ENCODE measurements at regions not wholly inside any gene's neighbourhood (a gene's known extent, or its start where the extent isn't known, plus 50 kb on each side); places are given as distances from the start of the nearest gene placed in this dataset.

- H3K36me3 ChIP-seq (ENCODE audit: insufficient read depth, low read length), result no peaks in the 10 kb centered on the region
- TF ChIP-seq CTCF (conservative IDR thresholded peaks at IDR 0.05; ENCODE audit: low read length) (no peak), EZH2phosphoT487 (IDR thresholded peaks at IDR 0.05; ENCODE audit: borderline replicate concordance) (no peak)
These were observed 79.4 kb downstream of the S1PR1 start for GRCh38 chr1:101316256-101316655.

GRCh38 chr1:101316799-101317198 lies 80.0 kb downstream of the S1PR1 start:
- H3K4me2 ChIP-seq (ENCODE audit: low read depth, low read length, poor library complexity, severe bottlenecking), result no peak overlapping the region
- no peak overlapping the region for H2AFZ ChIP-seq (ENCODE audit: low read length)
- H3K9me3 ChIP-seq (ENCODE audit: insufficient read depth, low read depth, low read length), result no peaks in the 10 kb centered on the region
- no peak overlapping the region for H3K9ac ChIP-seq (ENCODE audit: low read depth, low read length, poor library complexity, severe bottlenecking)
- H3K4me1 ChIP-seq (ENCODE audit: insufficient read depth, low read length, poor library complexity, severe bottlenecking), result peaks cover 51% of the 10 kb centered on the region
- H3K79me2 ChIP-seq (ENCODE audit: insufficient read depth, low read length), result peaks cover 8% of the 10 kb centered on the region; the same call in 1 of the 2 replicates
- H3K27me3 ChIP-seq (ENCODE audit: insufficient read depth, low read length, poor library complexity, severe bottlenecking), result no peaks in the 10 kb centered on the region
- no peaks in the 10 kb centered on the region for H3K36me3 ChIP-seq (ENCODE audit: insufficient read depth, low read length)
- H3K9me2 ChIP-seq (replicated peaks; ENCODE audit: low read depth, low read length), result no peaks in the 10 kb centered on the region
- TF ChIP-seq CTCF (conservative IDR thresholded peaks at IDR 0.05; ENCODE audit: low read length) (no peak), EZH2phosphoT487 (IDR thresholded peaks at IDR 0.05; ENCODE audit: borderline replicate concordance) (no peak)
- H4K20me1 ChIP-seq (ENCODE audit: insufficient read depth, low read length, poor library complexity, severe bottlenecking), result no peaks in the 10 kb centered on the region
- H3K4me3 ChIP-seq (ENCODE audit: low read length, poor library complexity, severe bottlenecking), result no peak overlapping the region
- H3F3A ChIP-seq (ENCODE audit: low read depth), result no peaks in the 10 kb centered on the region

More at GRCh38 chr1:101316256-101316655, 79.4 kb downstream of the S1PR1 start:
- no peaks in the 10 kb centered on the region for H3K27me3 ChIP-seq (ENCODE audit: insufficient read depth, low read length, poor library complexity, severe bottlenecking)
- no peak overlapping the region for H3K4me3 ChIP-seq (ENCODE audit: low read length, poor library complexity, severe bottlenecking)
- H3K79me2 ChIP-seq (ENCODE audit: insufficient read depth, low read length), result peaks cover 8% of the 10 kb centered on the region; the same call in 1 of the 2 replicates
- no peaks in the 10 kb centered on the region for H4K20me1 ChIP-seq (ENCODE audit: insufficient read depth, low read length, poor library complexity, severe bottlenecking)
- H3K4me1 ChIP-seq (ENCODE audit: insufficient read depth, low read length, poor library complexity, severe bottlenecking), result peaks cover 56% of the 10 kb centered on the region
- H3K9me3 ChIP-seq (ENCODE audit: insufficient read depth, low read depth, low read length), result no peaks in the 10 kb centered on the region
- H2AFZ ChIP-seq (ENCODE audit: low read length), result no peak overlapping the region
- no peak overlapping the region for H3K9ac ChIP-seq (ENCODE audit: low read depth, low read length, poor library complexity, severe bottlenecking)
- H3F3A ChIP-seq (ENCODE audit: low read depth), result 0 out of 2 replicates have a peak, but pooled peaks cover 1% of the 10 kb centered on the region
- H3K9me2 ChIP-seq (replicated peaks; ENCODE audit: low read depth, low read length), result no peaks in the 10 kb centered on the region
- H3K4me2 ChIP-seq (ENCODE audit: low read depth, low read length, poor library complexity, severe bottlenecking), result no peak overlapping the region

- Histone ChIP-seq H3K79me2 (ENCODE audit: insufficient read depth, low read length) (peaks cover 5% of the 10 kb centered on the region; the same call in 1 of the 2 replicates), H3K4me3 (ENCODE audit: low read length, poor library complexity, severe bottlenecking) (no peak overlapping the region), H3K36me3 (ENCODE audit: insufficient read depth, low read length) (no peaks in the 10 kb centered on the region), H3F3A (ENCODE audit: low read depth) (no peaks in the 10 kb centered on the region), H3K9ac (ENCODE audit: low read depth, low read length, poor library complexity, severe bottlenecking) (no peak overlapping the region), H2AFZ (ENCODE audit: low read length) (no peak overlapping the region), H3K4me2 (ENCODE audit: low read depth, low read length, poor library complexity, severe bottlenecking) (no peak overlapping the region), H3K27me3 (ENCODE audit: insufficient read depth, low read length, poor library complexity, severe bottlenecking) (no peaks in the 10 kb centered on the region), H4K20me1 (ENCODE audit: insufficient read depth, low read length, poor library complexity, severe bottlenecking) (no peaks in the 10 kb centered on the region), H3K4me1 (ENCODE audit: insufficient read depth, low read length, poor library complexity, severe bottlenecking) (peaks cover 49% of the 10 kb centered on the region), H3K9me3 (ENCODE audit: insufficient read depth, low read depth, low read length) (no peaks in the 10 kb centered on the region), H3K9me2 (replicated peaks; ENCODE audit: low read depth, low read length) (no peaks in the 10 kb centered on the region)
- TF ChIP-seq EZH2phosphoT487 (IDR thresholded peaks at IDR 0.05; ENCODE audit: borderline replicate concordance) (no peak), CTCF (conservative IDR thresholded peaks at IDR 0.05; ENCODE audit: low read length) (peak; percentile 69)
These were observed 80.8 kb downstream of the S1PR1 start for GRCh38 chr1:101317590-101317989.

All from Loucy (cell line).